Liver (tissue), 8 donors: ENCODE measurements at regions not wholly inside any gene's neighbourhood (a gene's known extent, or its start where the extent isn't known, plus 50 kb on each side); places are given as distances from the start of the nearest gene placed in this dataset.

Experiments used
- DNase-seq: peaks from one replicate; pipeline ENCODE4 v3.0.0-alpha.2; 2017; ENCODE audit warnings: low spot score
- H3K27ac ChIP-seq, 2 donors: one replicate each; pipeline ENCODE4 v1.7.0; 2013; ENCODE audit warnings: inconsistent platforms in 2 of 2, low read length in 2 of 2, control low read depth in 1 of 2, low read depth in 1 of 2, mild to moderate bottlenecking in 1 of 2
- H3K27me3 ChIP-seq, 4 donors: one replicate each; pipeline versions ENCODE4 v1.6.1 to v1.7.0; 2013; ENCODE audit warnings: low read length in 3 of 4, inconsistent platforms in 1 of 4, mild to moderate bottlenecking in 1 of 4, moderate library complexity in 1 of 4; ENCODE audit not compliant: control insufficient read depth in 4 of 4, insufficient read depth in 4 of 4
- H3K36me3 ChIP-seq, 4 donors: one replicate each; pipeline versions ENCODE4 v1.6.1 to v1.7.0; 2013; ENCODE audit warnings: low read length in 3 of 4, mild to moderate bottlenecking in 3 of 4, low read depth in 1 of 4, moderate library complexity in 1 of 4; ENCODE audit not compliant: control insufficient read depth in 4 of 4, insufficient read depth in 3 of 4
- H3K4me1 ChIP-seq, 4 donors: one replicate each; pipeline versions ENCODE4 v1.6.1 to v1.7.0; 2013; ENCODE audit warnings: low read length in 3 of 4, mild to moderate bottlenecking in 3 of 4, moderate library complexity in 1 of 4; ENCODE audit not compliant: control insufficient read depth in 4 of 4, insufficient read depth in 4 of 4
- H3K4me3 ChIP-seq, 3 donors: one replicate each; pipeline versions ENCODE4 v1.6.1 to v1.7.0; 2013; ENCODE audit warnings: low read length in 3 of 3, control low read depth in 1 of 3, low read depth in 1 of 3, mild to moderate bottlenecking in 1 of 3
- H3K9ac ChIP-seq, 2 donors: one replicate each; pipeline ENCODE4 v1.7.0; 2013; ENCODE audit warnings: low read length in 2 of 2, mild to moderate bottlenecking in 2 of 2, moderate library complexity in 2 of 2, control low read depth in 1 of 2, low read depth in 1 of 2
- H3K9me3 ChIP-seq, 4 donors: one replicate each; pipeline versions ENCODE4 v1.6.1 to v1.7.0; 2013; ENCODE audit warnings: low read length in 3 of 4; ENCODE audit not compliant: control insufficient read depth in 4 of 4
- EGR1 ChIP-seq, 2 donors: IDR thresholded peaks; 2 replicates each; pipeline ENCODE4 v1.6.1; 2016 to 2018; ENCODE audit warnings: antibody characterized with exemption in 2 of 2, low read depth in 2 of 2
- FOXA1 ChIP-seq: IDR thresholded peaks from 2 replicates; pipeline ENCODE4 v1.6.1; 2016; ENCODE audit warnings: antibody characterized with exemption
- FOXA2 ChIP-seq: IDR thresholded peaks from 2 replicates; pipeline ENCODE4 v1.6.1; 2016; ENCODE audit warnings: antibody characterized with exemption
- GABPA ChIP-seq, 2 donors: IDR thresholded peaks in 1 of 2; conservative IDR thresholded peaks in 1 of 2; 2 replicates each; pipeline ENCODE4 v1.6.1; 2016; ENCODE audit warnings: antibody characterized with exemption in 2 of 2, mild to moderate bottlenecking in 1 of 2, moderate library complexity in 1 of 2
- HNF4A ChIP-seq, 2 donors: conservative IDR thresholded peaks; 2 replicates each; pipeline ENCODE4 v1.6.1; 2016; ENCODE audit warnings: antibody characterized with exemption in 2 of 2, mild to moderate bottlenecking in 2 of 2
- HNF4G ChIP-seq: IDR thresholded peaks from 2 replicates; pipeline ENCODE4 v1.6.1; 2016; ENCODE audit warnings: antibody characterized with exemption
- JUND ChIP-seq, 2 donors: IDR thresholded peaks; 2 replicates each; pipeline ENCODE4 v1.6.1; 2016; ENCODE audit warnings: antibody characterized with exemption in 2 of 2
- NR2F2 ChIP-seq: IDR thresholded peaks from 2 replicates; pipeline ENCODE4 v1.6.1; 2016; ENCODE audit warnings: antibody characterized with exemption
- RAD21 ChIP-seq, 2 donors: IDR thresholded peaks; 2 replicates each; pipeline ENCODE4 v1.6.1; 2016; ENCODE audit warnings: antibody characterized with exemption in 2 of 2, mild to moderate bottlenecking in 2 of 2
- RXRA ChIP-seq, 2 donors: IDR thresholded peaks; 2 replicates each; pipeline ENCODE4 v1.6.1; 2017 to 2018; ENCODE audit warnings: antibody characterized with exemption in 2 of 2, mild to moderate bottlenecking in 1 of 2
- SP1 ChIP-seq: IDR thresholded peaks from 2 replicates; pipeline ENCODE4 v1.6.1; 2018; ENCODE audit warnings: antibody characterized with exemption, mild to moderate bottlenecking
- TAF1 ChIP-seq: conservative IDR thresholded peaks from 2 replicates; pipeline ENCODE4 v1.6.1; 2016; ENCODE audit warnings: antibody characterized with exemption, mild to moderate bottlenecking
- YY1 ChIP-seq: IDR thresholded peaks from 2 replicates; pipeline ENCODE4 v1.6.1; 2016; ENCODE audit warnings: antibody characterized with exemption, mild to moderate bottlenecking
- WGBS: extraction: QIAGEN DNeasy Blood & Tissue Kit; methylation state at CpG from one replicate; pipeline ENCODE4 v1.1.7; 2013; 5-methylcytosine and 5-hydroxymethylcytosine counted together
- TF ChIP-seq, protein P1 (sequence below): IDR thresholded peaks from 2 replicates; pipeline ENCODE4 v1.6.1; 2016; ENCODE audit warnings: antibody characterized with exemption
- TF ChIP-seq, protein P2 (sequence below): IDR thresholded peaks from 2 replicates; pipeline ENCODE4 v1.6.1; 2016; ENCODE audit warnings: antibody characterized with exemption, mild to moderate bottlenecking
- TF ChIP-seq, protein P3 (sequence below): fragments of 150-350 bp; IDR thresholded peaks from 2 replicates; pipeline ENCODE4 v1.5.1; 2017; ENCODE audit warnings: improper control_type of control experiment, low read depth, low read length; ENCODE audit not compliant: missing input control
- TF ChIP-seq, protein P4 (sequence below): IDR thresholded peaks from 2 replicates; pipeline ENCODE4 v1.6.1; 2016; ENCODE audit warnings: antibody characterized with exemption
- TF ChIP-seq, protein P5 (sequence below): IDR thresholded peaks from 2 replicates; pipeline ENCODE4 v1.6.1; 2016; ENCODE audit warnings: antibody characterized with exemption
- donor health status: healthy.
- donor health status: healthy.
- donor health status: healthy.
- donor health status: healthy.
- donor health status: healthy.

DNA sequence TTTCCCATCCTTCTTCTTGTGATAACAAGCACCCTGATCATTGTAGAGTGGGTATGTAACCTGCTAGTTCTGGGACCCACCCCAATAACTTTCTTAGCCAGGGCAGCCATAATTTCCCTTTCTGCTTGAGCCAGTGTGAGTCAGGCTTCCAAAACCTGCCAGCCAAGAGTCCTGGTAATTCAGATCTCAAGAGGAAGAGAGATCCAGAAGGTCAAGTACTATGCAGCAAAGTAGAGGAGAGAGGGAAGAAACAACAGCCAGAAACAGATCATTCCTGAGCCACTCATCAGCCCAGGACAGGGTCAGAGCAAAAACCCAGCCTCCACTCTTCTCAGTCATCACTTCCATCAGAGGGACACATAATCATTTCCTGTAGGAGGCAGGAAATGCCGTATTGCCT, 182.0 kb downstream of the DICER1 start (continued):
- TF ChIP-seq, protein P1, sequence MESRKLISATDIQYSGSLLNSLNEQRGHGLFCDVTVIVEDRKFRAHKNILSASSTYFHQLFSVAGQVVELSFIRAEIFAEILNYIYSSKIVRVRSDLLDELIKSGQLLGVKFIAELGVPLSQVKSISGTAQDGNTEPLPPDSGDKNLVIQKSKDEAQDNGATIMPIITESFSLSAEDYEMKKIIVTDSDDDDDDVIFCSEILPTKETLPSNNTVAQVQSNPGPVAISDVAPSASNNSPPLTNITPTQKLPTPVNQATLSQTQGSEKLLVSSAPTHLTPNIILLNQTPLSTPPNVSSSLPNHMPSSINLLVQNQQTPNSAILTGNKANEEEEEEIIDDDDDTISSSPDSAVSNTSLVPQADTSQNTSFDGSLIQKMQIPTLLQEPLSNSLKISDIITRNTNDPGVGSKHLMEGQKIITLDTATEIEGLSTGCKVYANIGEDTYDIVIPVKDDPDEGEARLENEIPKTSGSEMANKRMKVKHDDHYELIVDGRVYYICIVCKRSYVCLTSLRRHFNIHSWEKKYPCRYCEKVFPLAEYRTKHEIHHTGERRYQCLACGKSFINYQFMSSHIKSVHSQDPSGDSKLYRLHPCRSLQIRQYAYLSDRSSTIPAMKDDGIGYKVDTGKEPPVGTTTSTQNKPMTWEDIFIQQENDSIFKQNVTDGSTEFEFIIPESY = no peak
- TF ChIP-seq HNF4A (conservative IDR thresholded peaks at IDR 0.05) = no peak
- TF ChIP-seq JUND (IDR thresholded peaks at IDR 0.05) = no peak
- TF ChIP-seq FOXA2 = no peak
- TF ChIP-seq RAD21 (IDR thresholded peaks at IDR 0.05) = no peak
- TF ChIP-seq RXRA (IDR thresholded peaks at IDR 0.05) = no peak

DNA sequence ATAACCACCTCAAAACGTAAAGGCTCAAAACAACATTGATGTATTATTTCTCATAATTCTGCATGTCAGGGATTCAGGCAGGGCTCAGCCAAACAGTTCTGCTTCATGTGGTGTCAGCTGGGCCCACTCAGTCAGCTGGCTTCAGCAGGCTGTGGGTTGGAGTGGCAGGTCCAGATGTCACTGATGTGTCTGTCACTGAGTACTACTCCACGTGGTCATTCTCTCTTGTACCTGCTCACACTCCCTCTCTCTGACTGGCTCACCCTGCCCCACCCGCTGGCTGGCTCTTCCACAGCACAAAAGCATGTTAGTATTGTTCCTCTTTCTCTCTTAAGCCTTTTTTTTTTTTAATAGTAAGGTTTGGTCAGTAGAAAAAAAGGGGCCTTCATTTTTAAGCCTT, 182.4 kb downstream of the DICER1 start:
- Histone ChIP-seq H3K36me3 (no peaks in the 10 kb centered on the region), H3K27me3 (peaks cover 0 to 3% (median 0%) of the 10 kb centered on the region in 4 donors), H3K4me1 (no peaks in the 10 kb centered on the region), H3K4me3 (no peak overlapping the region), H3K9me3 (no peaks in the 10 kb centered on the region), H3K9ac (no peak overlapping the region), H3K27ac (no peak overlapping the region)
- 52% methylated on average over 3 of the region's 3 CpGs for WGBS
- TF ChIP-seq YY1 = no peak
- no peak for TF ChIP-seq RAD21 (IDR thresholded peaks at IDR 0.05)
- TF ChIP-seq TAF1 = no peak
- TF ChIP-seq, protein P2, sequence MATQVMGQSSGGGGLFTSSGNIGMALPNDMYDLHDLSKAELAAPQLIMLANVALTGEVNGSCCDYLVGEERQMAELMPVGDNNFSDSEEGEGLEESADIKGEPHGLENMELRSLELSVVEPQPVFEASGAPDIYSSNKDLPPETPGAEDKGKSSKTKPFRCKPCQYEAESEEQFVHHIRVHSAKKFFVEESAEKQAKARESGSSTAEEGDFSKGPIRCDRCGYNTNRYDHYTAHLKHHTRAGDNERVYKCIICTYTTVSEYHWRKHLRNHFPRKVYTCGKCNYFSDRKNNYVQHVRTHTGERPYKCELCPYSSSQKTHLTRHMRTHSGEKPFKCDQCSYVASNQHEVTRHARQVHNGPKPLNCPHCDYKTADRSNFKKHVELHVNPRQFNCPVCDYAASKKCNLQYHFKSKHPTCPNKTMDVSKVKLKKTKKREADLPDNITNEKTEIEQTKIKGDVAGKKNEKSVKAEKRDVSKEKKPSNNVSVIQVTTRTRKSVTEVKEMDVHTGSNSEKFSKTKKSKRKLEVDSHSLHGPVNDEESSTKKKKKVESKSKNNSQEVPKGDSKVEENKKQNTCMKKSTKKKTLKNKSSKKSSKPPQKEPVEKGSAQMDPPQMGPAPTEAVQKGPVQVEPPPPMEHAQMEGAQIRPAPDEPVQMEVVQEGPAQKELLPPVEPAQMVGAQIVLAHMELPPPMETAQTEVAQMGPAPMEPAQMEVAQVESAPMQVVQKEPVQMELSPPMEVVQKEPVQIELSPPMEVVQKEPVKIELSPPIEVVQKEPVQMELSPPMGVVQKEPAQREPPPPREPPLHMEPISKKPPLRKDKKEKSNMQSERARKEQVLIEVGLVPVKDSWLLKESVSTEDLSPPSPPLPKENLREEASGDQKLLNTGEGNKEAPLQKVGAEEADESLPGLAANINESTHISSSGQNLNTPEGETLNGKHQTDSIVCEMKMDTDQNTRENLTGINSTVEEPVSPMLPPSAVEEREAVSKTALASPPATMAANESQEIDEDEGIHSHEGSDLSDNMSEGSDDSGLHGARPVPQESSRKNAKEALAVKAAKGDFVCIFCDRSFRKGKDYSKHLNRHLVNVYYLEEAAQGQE = no peak
- no peak for TF ChIP-seq HNF4G
- no peak for TF ChIP-seq EGR1 (IDR thresholded peaks at IDR 0.05; ENCODE audit: low read depth in 2 of 2)
- TF ChIP-seq FOXA1 = no peak
- TF ChIP-seq, protein P1 = no peak
- no peak for TF ChIP-seq NR2F2
- no peak for TF ChIP-seq RXRA (IDR thresholded peaks at IDR 0.05)
- TF ChIP-seq, protein P3, sequence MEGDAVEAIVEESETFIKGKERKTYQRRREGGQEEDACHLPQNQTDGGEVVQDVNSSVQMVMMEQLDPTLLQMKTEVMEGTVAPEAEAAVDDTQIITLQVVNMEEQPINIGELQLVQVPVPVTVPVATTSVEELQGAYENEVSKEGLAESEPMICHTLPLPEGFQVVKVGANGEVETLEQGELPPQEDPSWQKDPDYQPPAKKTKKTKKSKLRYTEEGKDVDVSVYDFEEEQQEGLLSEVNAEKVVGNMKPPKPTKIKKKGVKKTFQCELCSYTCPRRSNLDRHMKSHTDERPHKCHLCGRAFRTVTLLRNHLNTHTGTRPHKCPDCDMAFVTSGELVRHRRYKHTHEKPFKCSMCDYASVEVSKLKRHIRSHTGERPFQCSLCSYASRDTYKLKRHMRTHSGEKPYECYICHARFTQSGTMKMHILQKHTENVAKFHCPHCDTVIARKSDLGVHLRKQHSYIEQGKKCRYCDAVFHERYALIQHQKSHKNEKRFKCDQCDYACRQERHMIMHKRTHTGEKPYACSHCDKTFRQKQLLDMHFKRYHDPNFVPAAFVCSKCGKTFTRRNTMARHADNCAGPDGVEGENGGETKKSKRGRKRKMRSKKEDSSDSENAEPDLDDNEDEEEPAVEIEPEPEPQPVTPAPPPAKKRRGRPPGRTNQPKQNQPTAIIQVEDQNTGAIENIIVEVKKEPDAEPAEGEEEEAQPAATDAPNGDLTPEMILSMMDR = no peak
- no peak for TF ChIP-seq HNF4A (conservative IDR thresholded peaks at IDR 0.05)
- no peak for TF ChIP-seq SP1
- TF ChIP-seq, protein P4, sequence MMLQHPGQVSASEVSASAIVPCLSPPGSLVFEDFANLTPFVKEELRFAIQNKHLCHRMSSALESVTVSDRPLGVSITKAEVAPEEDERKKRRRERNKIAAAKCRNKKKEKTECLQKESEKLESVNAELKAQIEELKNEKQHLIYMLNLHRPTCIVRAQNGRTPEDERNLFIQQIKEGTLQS = no peak
- TF ChIP-seq JUND (IDR thresholded peaks at IDR 0.05) = no peak
- TF ChIP-seq, protein P5, sequence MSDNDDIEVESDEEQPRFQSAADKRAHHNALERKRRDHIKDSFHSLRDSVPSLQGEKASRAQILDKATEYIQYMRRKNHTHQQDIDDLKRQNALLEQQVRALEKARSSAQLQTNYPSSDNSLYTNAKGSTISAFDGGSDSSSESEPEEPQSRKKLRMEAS = no peak
- no peak for TF ChIP-seq FOXA2
- TF ChIP-seq GABPA (IDR thresholded peaks at IDR 0.05 in 1 of 2, conservative IDR thresholded peaks at IDR 0.05 in 1 of 2) = no peak
- no peak for DNase-seq
